ENCODE measurements at regions not wholly inside any gene's neighbourhood (a gene's known extent, or its start where the extent isn't known, plus 50 kb on each side); places are given as distances from the start of the nearest gene placed in this dataset.

DNA sequence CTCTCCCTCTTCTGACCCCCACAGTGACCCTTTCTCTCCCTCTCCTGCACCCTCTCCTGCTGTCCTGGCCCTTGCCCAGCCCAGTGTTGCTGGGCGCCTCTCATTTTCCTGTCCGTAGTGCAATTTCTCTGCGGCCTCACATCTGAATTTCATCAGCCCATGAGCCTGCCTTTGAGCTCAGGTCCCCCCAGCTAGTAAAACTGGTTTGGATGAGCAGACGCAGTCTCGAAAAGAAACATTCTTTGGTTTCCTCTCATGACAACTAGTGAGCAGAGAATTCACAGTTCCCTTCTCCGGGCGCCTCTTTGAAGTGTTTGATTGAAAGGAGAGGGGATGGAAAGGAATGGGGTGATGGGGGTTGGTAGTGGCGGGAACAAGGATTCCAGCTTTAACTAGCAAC lies 126.0 kb upstream of the CADM1 start:
- H3K36me3 ChIP-seq (replicated peaks in 1 of 2; ENCODE audit: control insufficient read depth in 1 of 2, insufficient read depth in 2 of 2, low read length in 2 of 2) = no peaks in the 10 kb centered on the region
- WGBS (ENCODE audit: insufficient coverage) = 46% methylated on average over 4 of the region's 8 CpGs
- Mint-ChIP-seq H3K4me3 (no peak overlapping the region), H3K27ac (no peak overlapping the region), H3K4me1 (no peaks in the 10 kb centered on the region), H3K9me3 (peaks cover 0 to 8% (median 2%) of the 10 kb centered on the region in 7 donors), H3K36me3 (no peaks in the 10 kb centered on the region), H3K27me3 (ENCODE audit: low read depth in 3 of 3) (peaks cover 16 to 33% (median 18%) of the 10 kb centered on the region in 3 donors)
- H2AFZ ChIP-seq (ENCODE audit: insufficient read depth, low read depth, low read length, poor library complexity, severe bottlenecking) = no peak overlapping the region
- H3K4me3 ChIP-seq (replicated peaks in 1 of 3; ENCODE audit: low read depth in 2 of 3, low read length in 3 of 3) = no peak overlapping the region
- peaks cover 0 to 8% of the 10 kb centered on the region in 2 donors for H3K27me3 ChIP-seq (ENCODE audit: control insufficient read depth in 2 of 2, insufficient read depth in 2 of 2, low read length in 2 of 2)
- H3K79me2 ChIP-seq (ENCODE audit: insufficient read depth, low read length) = no peaks in the 10 kb centered on the region
- H4K20me1 ChIP-seq (ENCODE audit: insufficient read depth, low read length) = no peaks in the 10 kb centered on the region
- no peaks in the 10 kb centered on the region for H3K9me3 ChIP-seq (replicated peaks in 1 of 2; ENCODE audit: control insufficient read depth in 1 of 2, insufficient read depth in 1 of 2, low read length in 2 of 2)
- no peak overlapping the region for H3K9ac ChIP-seq (ENCODE audit: insufficient read depth, low read length, poor library complexity, severe bottlenecking)
- intact Hi-C loops (cut with micrococcal nuclease) = no loop called here
- TF ChIP-seq, protein P1, sequence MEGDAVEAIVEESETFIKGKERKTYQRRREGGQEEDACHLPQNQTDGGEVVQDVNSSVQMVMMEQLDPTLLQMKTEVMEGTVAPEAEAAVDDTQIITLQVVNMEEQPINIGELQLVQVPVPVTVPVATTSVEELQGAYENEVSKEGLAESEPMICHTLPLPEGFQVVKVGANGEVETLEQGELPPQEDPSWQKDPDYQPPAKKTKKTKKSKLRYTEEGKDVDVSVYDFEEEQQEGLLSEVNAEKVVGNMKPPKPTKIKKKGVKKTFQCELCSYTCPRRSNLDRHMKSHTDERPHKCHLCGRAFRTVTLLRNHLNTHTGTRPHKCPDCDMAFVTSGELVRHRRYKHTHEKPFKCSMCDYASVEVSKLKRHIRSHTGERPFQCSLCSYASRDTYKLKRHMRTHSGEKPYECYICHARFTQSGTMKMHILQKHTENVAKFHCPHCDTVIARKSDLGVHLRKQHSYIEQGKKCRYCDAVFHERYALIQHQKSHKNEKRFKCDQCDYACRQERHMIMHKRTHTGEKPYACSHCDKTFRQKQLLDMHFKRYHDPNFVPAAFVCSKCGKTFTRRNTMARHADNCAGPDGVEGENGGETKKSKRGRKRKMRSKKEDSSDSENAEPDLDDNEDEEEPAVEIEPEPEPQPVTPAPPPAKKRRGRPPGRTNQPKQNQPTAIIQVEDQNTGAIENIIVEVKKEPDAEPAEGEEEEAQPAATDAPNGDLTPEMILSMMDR (IDR thresholded peaks at IDR 0.05) = no peak
- no peaks in the 10 kb centered on the region for H3K4me1 ChIP-seq (ENCODE audit: control insufficient read depth in 1 of 2, insufficient read depth in 2 of 2, low read length in 2 of 2)
- DNase-seq = no peak
- no peak overlapping the region for H3K27ac ChIP-seq (ENCODE audit: low read depth in 1 of 2, low read length in 2 of 2)
- no peak overlapping the region for H3K4me2 ChIP-seq (replicated peaks; ENCODE audit: extremely low read depth, low read length, poor library complexity, severe bottlenecking)

DNA sequence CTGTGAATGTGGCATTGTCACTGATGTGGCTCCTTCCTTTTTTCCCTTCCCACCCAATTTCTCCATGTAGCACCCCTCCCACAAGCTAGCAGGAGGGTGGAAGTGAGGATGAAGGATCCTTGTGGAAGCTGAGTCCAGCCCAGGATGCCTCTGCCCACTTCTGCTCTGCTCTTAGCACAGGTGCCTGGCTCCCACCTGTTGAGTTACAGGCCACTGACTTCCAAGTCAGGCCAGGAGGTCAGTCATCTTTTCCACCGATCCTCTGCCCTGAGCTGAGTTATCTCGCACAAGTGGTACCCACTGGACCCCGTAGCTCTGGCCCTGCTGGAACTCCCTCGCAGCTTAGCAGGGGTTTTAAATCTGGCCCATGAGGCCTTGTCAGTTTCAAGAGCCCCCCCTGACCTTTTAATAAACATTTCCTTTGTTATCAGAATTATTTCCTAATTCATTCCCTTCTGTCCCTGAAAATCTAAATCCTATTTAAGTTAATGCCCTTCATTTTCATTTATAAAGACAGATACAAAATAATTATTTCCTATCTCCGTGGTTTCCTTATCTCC lies 125.3 kb upstream of the CADM1 start:
- no peak overlapping the region for H3K4me3 ChIP-seq (replicated peaks in 1 of 3; ENCODE audit: low read depth in 2 of 3, low read length in 3 of 3)
- H4K20me1 ChIP-seq (ENCODE audit: insufficient read depth, low read length) = no peaks in the 10 kb centered on the region
- no peak for DNase-seq
- H3K27me3 Mint-ChIP-seq (ENCODE audit: low read depth in 3 of 3) = peaks cover 15 to 31% (median 18%) of the 10 kb centered on the region in 3 donors
- H3K9me3 ChIP-seq (replicated peaks in 1 of 2; ENCODE audit: control insufficient read depth in 1 of 2, insufficient read depth in 1 of 2, low read length in 2 of 2) = no peaks in the 10 kb centered on the region
- H3K9me3 Mint-ChIP-seq = peaks cover 0 to 8% (median 3%) of the 10 kb centered on the region in 7 donors
- H3K27ac Mint-ChIP-seq = no peak overlapping the region
- TF ChIP-seq, protein P1 (IDR thresholded peaks at IDR 0.05) = no peak
- no peaks in the 10 kb centered on the region for H3K4me1 ChIP-seq (ENCODE audit: control insufficient read depth in 1 of 2, insufficient read depth in 2 of 2, low read length in 2 of 2)
- H3K4me2 ChIP-seq (replicated peaks; ENCODE audit: extremely low read depth, low read length, poor library complexity, severe bottlenecking) = no peak overlapping the region
- no peak overlapping the region for H3K9ac ChIP-seq (ENCODE audit: insufficient read depth, low read length, poor library complexity, severe bottlenecking)
- peaks cover 0 to 8% of the 10 kb centered on the region in 2 donors for H3K27me3 ChIP-seq (ENCODE audit: control insufficient read depth in 2 of 2, insufficient read depth in 2 of 2, low read length in 2 of 2)
- no peak overlapping the region for H3K27ac ChIP-seq (ENCODE audit: low read depth in 1 of 2, low read length in 2 of 2)
- no peaks in the 10 kb centered on the region for H3K79me2 ChIP-seq (ENCODE audit: insufficient read depth, low read length)
- no peaks in the 10 kb centered on the region for H3K4me1 Mint-ChIP-seq
- H3K36me3 Mint-ChIP-seq = no peaks in the 10 kb centered on the region
- 68% methylated on average over 4 of the region's 5 CpGs for WGBS (ENCODE audit: insufficient coverage)
- H3K36me3 ChIP-seq (replicated peaks in 1 of 2; ENCODE audit: control insufficient read depth in 1 of 2, insufficient read depth in 2 of 2, low read length in 2 of 2) = no peaks in the 10 kb centered on the region
- no peak overlapping the region for H2AFZ ChIP-seq (ENCODE audit: insufficient read depth, low read depth, low read length, poor library complexity, severe bottlenecking)
- intact Hi-C loops (cut with micrococcal nuclease) = no loop called here
- no peak overlapping the region for H3K4me3 Mint-ChIP-seq

Data from CD14-positive monocyte (primary cell).